ENCODE measurements at regions not wholly inside any gene's neighbourhood (a gene's known extent, or its start where the extent isn't known, plus 50 kb on each side); places are given as distances from the start of the nearest gene placed in this dataset.
"Not testable (repeated sequence)": the region's sequence is repeated elsewhere in the genome, so short reads cannot be mapped to it uniquely, and the experiment has no call there.

DNA sequence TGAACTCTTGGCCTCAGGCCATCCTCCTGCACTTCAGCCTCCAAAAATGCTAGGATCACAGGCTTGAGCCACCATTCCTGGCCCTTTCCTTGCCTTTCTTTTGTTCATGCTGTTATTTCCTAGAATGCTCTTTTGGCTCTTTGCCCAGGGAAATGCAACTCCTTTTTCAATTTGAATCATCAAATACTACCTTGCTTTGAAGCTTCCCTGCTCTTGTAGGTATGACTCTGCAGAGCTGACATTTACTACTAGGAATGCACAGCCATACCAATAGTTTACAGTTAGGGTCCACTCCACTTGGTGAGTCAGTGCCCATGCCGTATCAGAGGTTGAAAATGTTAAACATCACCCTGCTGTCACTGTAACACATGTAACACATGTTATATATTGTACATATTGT is 107.0 kb upstream of the CRY1 start:
- DNase-seq: no peak
- Mint-ChIP-seq H3K9me3 (no peaks in the 10 kb centered on the region), H3K27ac (no peak overlapping the region), H3K4me1 (no peaks in the 10 kb centered on the region), H3K36me3 (no peaks in the 10 kb centered on the region), H3K27me3 (peaks cover 4% of the 10 kb centered on the region), H3K4me3 (no peak overlapping the region)

DNA sequence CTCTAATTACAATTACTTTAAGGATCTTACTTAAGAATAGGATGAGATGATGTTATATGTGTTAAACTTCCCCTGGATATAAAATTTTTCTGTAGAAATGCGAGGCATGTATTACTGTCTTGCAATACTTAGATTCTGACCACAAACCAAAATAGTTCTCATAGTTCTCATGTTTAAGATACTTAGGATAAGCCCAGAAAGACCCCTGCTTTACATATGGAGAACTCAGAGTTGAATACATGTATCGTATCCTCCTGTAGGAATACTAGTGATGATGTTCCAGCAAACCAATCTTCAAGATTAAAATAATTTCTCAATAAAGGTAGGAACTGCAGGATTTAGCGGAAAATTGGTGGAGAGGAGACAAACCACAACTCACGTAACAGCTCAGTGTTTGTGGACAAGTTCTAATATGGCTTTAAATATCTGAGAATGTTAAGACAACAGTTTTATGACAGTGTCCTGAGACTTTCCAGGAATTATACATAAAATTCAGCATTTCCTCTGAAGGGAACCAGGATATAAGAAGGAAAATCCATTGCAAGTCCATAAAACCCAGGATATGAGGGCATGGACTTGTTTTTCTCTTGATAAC is 114.7 kb upstream of the CRY1 start:
- Mint-ChIP-seq H3K9me3 (no peaks in the 10 kb centered on the region), H3K4me1 (no peaks in the 10 kb centered on the region)

DNA sequence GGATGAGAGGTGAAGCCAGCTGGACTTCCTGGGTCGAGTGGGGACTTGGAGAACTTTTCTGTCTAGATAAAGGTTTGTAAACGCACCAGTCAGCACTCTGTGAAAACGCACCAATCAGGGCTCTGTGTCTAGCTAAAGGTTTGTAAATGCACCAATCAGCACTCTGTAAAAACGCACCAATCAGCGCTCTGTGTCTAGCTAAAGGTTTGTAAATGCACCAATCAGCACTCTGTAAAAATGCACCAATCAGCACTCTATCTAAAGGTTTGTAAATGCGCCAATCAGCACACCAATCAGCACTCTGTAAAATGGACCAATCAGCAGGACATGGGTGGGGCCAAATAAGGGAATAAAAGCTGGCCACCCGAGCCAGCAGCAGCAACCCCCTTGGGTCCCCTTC is 116.4 kb upstream of the CRY1 start:
- DNase-seq, H3K27me3 Mint-ChIP-seq, H3K9me3 Mint-ChIP-seq, H3K27ac Mint-ChIP-seq, H3K4me3 Mint-ChIP-seq, H3K36me3 Mint-ChIP-seq, H3K4me1 Mint-ChIP-seq: not testable (repeated sequence)

More for the DNA sequence above, 114.7 kb upstream of the CRY1 start:
- Mint-ChIP-seq H3K4me3 (no peak overlapping the region), H3K27me3 (peaks cover 8% of the 10 kb centered on the region), H3K36me3 (no peaks in the 10 kb centered on the region), H3K27ac (no peak overlapping the region)
- DNase-seq: no peak

- H3K4me1 Mint-ChIP-seq, H3K9me3 Mint-ChIP-seq, DNase-seq, H3K27ac Mint-ChIP-seq, H3K36me3 Mint-ChIP-seq, H3K4me3 Mint-ChIP-seq, H3K27me3 Mint-ChIP-seq: not testable (repeated sequence)
These were observed 121.0 kb upstream of the CRY1 start for GRCh38 chr12:107214373-107214773.

DNA sequence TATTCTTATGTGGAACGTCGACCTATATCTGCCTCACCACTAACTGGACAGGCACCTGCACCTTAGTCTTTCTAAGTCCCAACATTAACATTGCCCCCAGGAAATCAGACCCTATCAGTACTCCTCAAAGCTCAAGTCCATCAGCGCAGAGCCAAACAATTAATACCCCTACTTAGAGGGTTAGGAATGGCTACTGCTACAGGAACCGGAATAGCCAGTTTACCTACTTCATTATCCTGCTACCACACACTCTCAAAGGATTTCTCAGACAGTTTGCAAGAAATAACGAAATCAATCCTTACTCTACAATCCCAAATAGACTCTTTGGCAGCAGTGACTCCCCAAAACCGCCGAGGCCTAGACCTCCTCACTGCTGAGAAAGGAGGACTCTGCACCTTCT is 123.1 kb upstream of the CRY1 start:
- not testable (repeated sequence) for H3K4me3 Mint-ChIP-seq, H3K27ac Mint-ChIP-seq, H3K4me1 Mint-ChIP-seq, H3K27me3 Mint-ChIP-seq, H3K36me3 Mint-ChIP-seq, DNase-seq, H3K9me3 Mint-ChIP-seq

DNA sequence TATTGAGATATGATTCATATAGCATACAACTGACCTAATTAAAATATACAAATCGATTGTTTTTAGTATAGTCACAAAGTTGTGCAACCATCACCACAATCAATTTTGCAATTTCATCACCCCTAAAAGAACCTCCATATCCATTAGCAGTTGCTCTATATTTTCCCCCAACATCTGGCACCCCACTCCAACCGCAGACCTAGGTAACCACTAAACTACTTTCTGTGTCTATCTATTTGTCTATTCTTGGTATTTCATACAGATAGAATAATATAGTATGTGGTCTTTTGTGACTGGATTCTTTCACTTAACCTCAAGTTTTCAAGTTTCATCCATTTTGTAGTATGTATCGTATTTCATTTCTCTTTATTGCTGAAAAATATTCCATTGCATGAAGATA is 126.0 kb upstream of the CRY1 start:
- H3K4me1 Mint-ChIP-seq: peaks cover 3% of the 10 kb centered on the region
- no peaks in the 10 kb centered on the region for H3K36me3 Mint-ChIP-seq
- H3K27ac Mint-ChIP-seq: no peak overlapping the region
- no peak for DNase-seq
- H3K9me3 Mint-ChIP-seq: peaks cover 1% of the 10 kb centered on the region
- no peak overlapping the region for H3K4me3 Mint-ChIP-seq
- peaks cover 12% of the 10 kb centered on the region for H3K27me3 Mint-ChIP-seq

DNA sequence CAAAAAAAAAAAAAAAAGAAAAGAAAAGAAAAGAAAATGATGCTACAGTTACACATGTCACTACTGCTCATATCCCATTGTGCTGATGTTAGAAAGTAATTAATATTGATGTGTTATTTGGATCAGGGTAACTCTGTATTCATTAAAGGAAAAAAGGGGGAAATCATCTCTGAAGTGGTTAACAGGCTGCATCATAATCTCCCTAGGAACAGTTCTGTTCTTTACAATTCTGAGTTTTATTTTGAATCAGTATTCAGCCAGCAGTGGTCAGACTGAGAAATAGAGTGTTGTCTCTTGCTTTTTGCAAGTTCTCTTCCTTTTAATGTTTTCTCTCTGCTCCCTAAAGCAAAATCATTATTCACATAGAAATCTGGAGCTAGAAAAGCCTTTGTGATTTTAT is 128.6 kb upstream of the CRY1 start:
- H3K4me3 Mint-ChIP-seq: no peak overlapping the region
- H3K9me3 Mint-ChIP-seq: peaks cover 1% of the 10 kb centered on the region
- no peaks in the 10 kb centered on the region for H3K36me3 Mint-ChIP-seq
- peaks cover 12% of the 10 kb centered on the region for H3K27me3 Mint-ChIP-seq
- H3K4me1 Mint-ChIP-seq: peaks cover 3% of the 10 kb centered on the region
- DNase-seq: no peak
- no peak overlapping the region for H3K27ac Mint-ChIP-seq

GRCh38 chr12:107223821-107224220 is 130.5 kb upstream of the CRY1 start:
- no peak overlapping the region for H3K4me3 Mint-ChIP-seq
- H3K4me1 Mint-ChIP-seq: peaks cover 3% of the 10 kb centered on the region
- H3K9me3 Mint-ChIP-seq: no peaks in the 10 kb centered on the region
- no peak overlapping the region for H3K27ac Mint-ChIP-seq
- H3K36me3 Mint-ChIP-seq: no peaks in the 10 kb centered on the region
- no peak for DNase-seq
- peaks cover 12% of the 10 kb centered on the region for H3K27me3 Mint-ChIP-seq

DNA sequence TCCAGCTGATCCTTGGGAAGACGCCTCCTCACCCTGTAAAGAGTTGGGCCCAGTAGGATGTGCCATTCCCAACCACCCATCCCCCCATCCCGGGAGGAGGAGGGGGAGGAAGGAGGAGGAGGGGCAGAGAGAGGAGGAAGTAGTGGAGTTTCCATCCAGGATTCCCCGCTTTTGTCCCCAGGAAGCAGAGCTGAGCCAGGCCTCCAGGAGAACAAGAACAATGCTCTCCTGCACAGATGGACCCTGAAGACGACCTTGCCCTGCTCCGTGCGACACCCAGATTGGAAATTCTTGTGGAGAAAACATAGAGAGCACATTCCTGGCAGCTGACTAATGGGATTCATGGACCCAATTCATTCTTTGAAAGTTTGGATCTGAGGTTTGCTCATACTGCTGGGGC is 132.3 kb upstream of the CRY1 start:
- Mint-ChIP-seq H3K27ac (no peak overlapping the region), H3K36me3 (no peaks in the 10 kb centered on the region)

DNA sequence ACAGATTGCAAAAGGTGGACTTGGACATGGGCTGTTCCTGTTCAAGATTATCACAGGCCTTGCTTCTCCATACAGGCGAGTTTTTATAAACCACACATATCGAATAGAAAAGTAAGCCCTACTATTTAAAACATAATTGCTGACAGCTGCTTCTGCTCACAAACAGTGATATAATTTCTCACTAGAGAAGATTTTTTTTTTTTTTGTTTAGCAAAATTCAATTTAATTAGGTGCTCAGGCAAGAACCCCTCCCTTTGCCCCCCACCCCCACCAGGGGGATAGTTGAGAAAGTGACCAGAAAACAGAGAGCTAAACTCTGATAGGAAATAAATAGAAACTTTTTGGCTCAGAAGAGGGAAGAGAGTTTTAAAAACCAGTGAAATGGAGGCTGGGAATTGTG is 132.8 kb upstream of the CRY1 start:
- peaks cover 3% of the 10 kb centered on the region for H3K4me1 Mint-ChIP-seq
- H3K36me3 Mint-ChIP-seq: no peaks in the 10 kb centered on the region
- H3K4me3 Mint-ChIP-seq: no peak overlapping the region
- H3K27me3 Mint-ChIP-seq: peaks cover 8% of the 10 kb centered on the region
- H3K27ac Mint-ChIP-seq: no peak overlapping the region
- no peak for DNase-seq
- H3K9me3 Mint-ChIP-seq: no peaks in the 10 kb centered on the region

More for the DNA sequence above, 132.3 kb upstream of the CRY1 start:
- H3K27me3 Mint-ChIP-seq: peaks cover 11% of the 10 kb centered on the region
- H3K4me1 Mint-ChIP-seq: peaks cover 3% of the 10 kb centered on the region
- no peak for DNase-seq
- H3K4me3 Mint-ChIP-seq: no peak overlapping the region
- H3K9me3 Mint-ChIP-seq: no peaks in the 10 kb centered on the region

- Mint-ChIP-seq H3K36me3 (no peaks in the 10 kb centered on the region), H3K4me3 (no peak overlapping the region), H3K9me3 (no peaks in the 10 kb centered on the region), H3K27ac (no peak overlapping the region), H3K4me1 (no peaks in the 10 kb centered on the region), H3K27me3 (peaks cover under 1% of the 10 kb centered on the region)
- DNase-seq: no peak
These were observed 134.7 kb upstream of the CRY1 start for GRCh38 chr12:107228076-107228475.

GRCh38 chr12:107229827-107230226 is 136.5 kb upstream of the CRY1 start:
- H3K36me3 Mint-ChIP-seq: no peaks in the 10 kb centered on the region

GRCh38 chr12:107231303-107231702 is 138.0 kb upstream of the CRY1 start:
- H3K27me3 Mint-ChIP-seq: no peaks in the 10 kb centered on the region
- no peaks in the 10 kb centered on the region for H3K9me3 Mint-ChIP-seq
- H3K36me3 Mint-ChIP-seq: no peaks in the 10 kb centered on the region
- H3K4me1 Mint-ChIP-seq: peaks cover under 1% of the 10 kb centered on the region
- H3K27ac Mint-ChIP-seq: no peak overlapping the region
- no peak for DNase-seq
- no peak overlapping the region for H3K4me3 Mint-ChIP-seq

More at GRCh38 chr12:107229827-107230226, 136.5 kb upstream of the CRY1 start:
- Mint-ChIP-seq H3K27ac (no peak overlapping the region), H3K4me3 (no peak overlapping the region), H3K4me1 (no peaks in the 10 kb centered on the region), H3K9me3 (no peaks in the 10 kb centered on the region), H3K27me3 (no peaks in the 10 kb centered on the region)
- DNase-seq: no peak

DNA sequence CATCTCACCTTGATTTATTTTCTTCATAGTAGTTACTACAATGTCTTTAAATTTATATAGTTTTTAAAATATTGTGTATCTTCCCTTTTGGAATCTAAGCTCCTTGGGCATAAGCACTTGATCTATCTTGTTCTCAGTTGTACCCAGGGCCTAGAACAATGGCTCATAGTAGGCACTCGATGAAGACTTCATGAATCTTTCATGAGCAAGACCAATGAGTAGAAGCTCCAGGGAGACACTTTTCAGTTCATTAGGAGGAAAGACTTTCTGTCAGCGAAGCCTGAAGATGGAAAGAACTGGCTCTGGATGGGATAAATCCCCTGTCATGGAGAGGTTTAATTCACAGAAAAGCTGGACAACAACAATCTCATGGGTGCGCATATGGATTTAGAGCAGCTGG is 140.2 kb upstream of the CRY1 start:
- no peak for DNase-seq
- Mint-ChIP-seq H3K36me3 (no peaks in the 10 kb centered on the region), H3K27ac (no peak overlapping the region), H3K4me1 (peaks cover 15% of the 10 kb centered on the region), H3K9me3 (no peaks in the 10 kb centered on the region), H3K4me3 (no peak overlapping the region), H3K27me3 (no peaks in the 10 kb centered on the region)

DNA sequence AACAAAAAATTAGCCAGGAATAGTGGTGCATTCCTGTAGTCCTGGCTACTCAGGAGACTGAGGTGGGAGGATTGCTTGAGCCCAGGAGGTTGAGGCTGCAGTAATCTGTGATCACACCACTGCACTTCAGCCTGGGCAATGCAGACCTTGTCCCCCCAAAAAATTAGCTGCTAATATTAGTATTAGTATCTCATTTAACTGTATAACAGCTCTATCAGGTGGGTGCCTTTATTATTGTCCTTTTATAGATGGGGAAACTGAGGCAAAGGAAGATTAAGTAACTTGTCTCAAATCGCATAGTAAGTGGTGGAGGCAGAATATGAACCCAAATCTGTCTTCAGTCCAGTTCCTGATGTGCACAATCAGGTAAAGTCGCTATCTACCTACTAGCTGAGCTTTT is 142.3 kb upstream of the CRY1 start:
- H3K4me1 Mint-ChIP-seq: peaks cover 15% of the 10 kb centered on the region
- H3K9me3 Mint-ChIP-seq: no peaks in the 10 kb centered on the region
- no peak overlapping the region for H3K27ac Mint-ChIP-seq
- H3K27me3 Mint-ChIP-seq: no peaks in the 10 kb centered on the region
- H3K4me3 Mint-ChIP-seq: no peak overlapping the region
- DNase-seq: no peak
- no peaks in the 10 kb centered on the region for H3K36me3 Mint-ChIP-seq

- Mint-ChIP-seq H3K4me3 (no peak overlapping the region), H3K36me3 (no peaks in the 10 kb centered on the region), H3K27ac (no peak overlapping the region), H3K9me3 (no peaks in the 10 kb centered on the region), H3K27me3 (no peaks in the 10 kb centered on the region), H3K4me1 (peaks cover 15% of the 10 kb centered on the region)
- DNase-seq: no peak
These were observed 143.6 kb upstream of the CRY1 start for GRCh38 chr12:107236824-107237511.
